ENCODE measurements at regions not wholly inside any gene's neighbourhood (a gene's known extent, or its start where the extent isn't known, plus 50 kb on each side); places are given as distances from the start of the nearest gene placed in this dataset.

DNA sequence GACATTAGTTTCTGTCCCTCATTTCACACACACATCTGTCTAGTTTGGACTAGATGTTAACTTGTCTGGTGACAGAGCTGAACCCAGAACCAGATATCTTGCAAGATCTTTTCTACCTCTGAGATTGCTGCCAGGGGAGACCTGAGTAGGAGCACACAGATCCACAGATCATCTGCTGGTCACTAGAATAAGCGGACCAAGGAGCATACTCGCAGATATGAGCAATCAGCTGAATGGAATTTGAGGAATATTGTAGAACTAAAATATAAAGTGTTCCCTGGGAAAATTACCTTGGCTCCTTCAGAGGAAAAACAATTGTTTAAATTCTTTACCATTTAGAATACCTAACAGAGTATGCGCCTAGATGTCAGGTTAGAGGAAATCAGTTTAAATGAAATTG lies 90.7 kb downstream of the TNFSF18 start:
- 94 to 96% (median 96%) methylated on average over 3 of the region's 3 CpGs for WGBS, 4 donors
- no peaks in the 10 kb centered on the region for H3K27me3 ChIP-seq
- no peaks in the 10 kb centered on the region for H3K36me3 ChIP-seq (replicated peaks in 1 of 2)
- H3K9me3 ChIP-seq (replicated peaks in 1 of 3) = no peaks in the 10 kb centered on the region
- intact Hi-C loops (cut with DNase I) = no loop called here
- H3K4me3 ChIP-seq = no peak overlapping the region
- no peak overlapping the region for H3K27ac ChIP-seq
- no peak for DNase-seq
- TF ChIP-seq POLR2A (IDR thresholded peaks at IDR 0.05) = no peak
- TF ChIP-seq CTCF (IDR thresholded peaks at IDR 0.05) = no peak
- H3K4me1 ChIP-seq (replicated peaks in 1 of 2) = no peaks in the 10 kb centered on the region

DNA sequence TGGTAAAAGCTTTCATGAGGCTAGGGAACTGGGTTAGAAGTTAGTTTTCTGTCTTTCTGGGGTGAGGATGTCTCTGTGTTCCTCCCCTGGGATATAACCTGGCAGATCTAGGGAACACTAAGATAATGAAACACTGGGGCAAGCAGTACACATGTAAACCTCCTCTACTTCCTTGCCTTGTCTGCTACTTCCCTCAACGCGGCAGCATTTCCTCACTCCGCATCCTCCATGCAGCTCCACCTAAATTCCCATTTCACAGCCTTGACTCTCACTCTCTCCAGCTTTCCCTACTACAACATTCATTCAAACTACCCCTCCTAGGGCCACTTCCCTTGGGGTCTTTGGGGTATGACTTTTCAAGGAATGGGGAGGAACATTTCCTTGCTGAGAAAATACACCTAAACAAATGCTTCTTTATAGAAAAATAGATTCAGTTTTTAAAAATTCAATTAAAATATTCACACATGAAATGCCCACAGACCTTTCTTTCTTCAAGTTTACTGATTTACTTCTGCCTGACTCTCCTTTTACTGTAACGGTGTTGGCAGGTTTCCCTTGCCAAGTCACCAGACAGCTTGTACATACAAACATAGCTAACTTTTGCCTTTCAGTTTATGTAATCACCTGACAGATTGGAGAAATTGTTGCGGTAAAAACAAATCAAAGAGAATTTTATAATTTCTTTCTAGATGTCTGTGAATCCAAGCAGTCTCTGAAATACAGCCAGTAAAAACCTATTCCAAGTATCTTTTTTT lies 90.1 kb downstream of the TNFSF18 start:
- Histone ChIP-seq H3K27ac (no peak overlapping the region), H3K4me1 (replicated peaks in 1 of 2) (no peaks in the 10 kb centered on the region), H3K36me3 (replicated peaks in 1 of 2) (no peaks in the 10 kb centered on the region), H3K4me3 (no peak overlapping the region), H3K27me3 (no peaks in the 10 kb centered on the region), H3K9me3 (replicated peaks in 1 of 3) (no peaks in the 10 kb centered on the region)
- no peak for TF ChIP-seq CTCF (IDR thresholded peaks at IDR 0.05)
- TF ChIP-seq POLR2A (IDR thresholded peaks at IDR 0.05) = no peak
- WGBS, 4 donors = 57 to 70% (median 66%) methylated on average over 5 of the region's 5 CpGs
- no peak for DNase-seq
- intact Hi-C loops (cut with DNase I) = no loop called here

DNA sequence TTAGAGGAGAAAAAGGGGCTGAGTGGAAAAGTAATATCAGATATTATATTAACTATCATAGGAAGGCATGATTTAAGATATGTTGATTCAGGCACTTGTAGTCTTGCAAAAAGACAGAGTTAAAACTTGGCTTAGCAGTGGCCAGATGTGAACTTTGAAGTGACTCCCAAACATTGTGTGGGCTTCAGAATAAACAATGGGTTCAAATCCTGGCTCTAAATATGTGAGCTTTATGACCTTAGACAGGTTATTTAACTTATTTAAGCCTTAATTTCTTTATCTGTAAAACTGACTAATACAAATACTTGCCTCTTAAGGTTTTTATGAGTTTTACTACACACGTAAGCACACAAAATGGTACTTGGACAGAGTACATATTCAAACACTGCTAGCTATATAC lies 85.9 kb downstream of the TNFSF18 start:
- TF ChIP-seq CTCF (IDR thresholded peaks at IDR 0.05) (no peak), POLR2A (IDR thresholded peaks at IDR 0.05) (no peak)
- Histone ChIP-seq H3K36me3 (replicated peaks in 1 of 2) (no peaks in the 10 kb centered on the region), H3K4me3 (no peak overlapping the region), H3K27me3 (no peaks in the 10 kb centered on the region), H3K4me1 (replicated peaks in 1 of 2) (no peaks in the 10 kb centered on the region), H3K9me3 (replicated peaks in 1 of 3) (no peaks in the 10 kb centered on the region), H3K27ac (no peak overlapping the region)
- intact Hi-C loops (cut with DNase I) = no loop called here
- 78 to 90% (median 85%) methylated on average over 1 of the region's 1 CpG for WGBS, 4 donors
- no peak for DNase-seq

GRCh38 chr1:172966844-172967540 lies 83.7 kb downstream of the TNFSF18 start:
- intact Hi-C loops (cut with DNase I) = no loop called here
- Histone ChIP-seq H3K27me3 (no peaks in the 10 kb centered on the region), H3K27ac (no peak overlapping the region), H3K9me3 (replicated peaks in 1 of 3) (no peaks in the 10 kb centered on the region), H3K4me3 (no peak overlapping the region), H3K36me3 (replicated peaks in 1 of 2) (no peaks in the 10 kb centered on the region), H3K4me1 (replicated peaks in 1 of 2) (no peaks in the 10 kb centered on the region)
- no peak for TF ChIP-seq CTCF (IDR thresholded peaks at IDR 0.05)
- no peak for TF ChIP-seq POLR2A (IDR thresholded peaks at IDR 0.05)
- DNase-seq = no peak

Data from adrenal gland (tissue), 9 donors.